HFF-Myc (cell line): ENCODE measurements at regions not wholly inside any gene's neighbourhood (a gene's known extent, or its start where the extent isn't known, plus 50 kb on each side); places are given as distances from the start of the nearest gene placed in this dataset.

Experiments
- DNase-seq: peaks from one replicate; pipeline ENCODE4 v3.0.0-alpha.2; 2011; ENCODE audit warnings: low read depth; ENCODE audit errors: extremely low read depth
- H3K4me3 ChIP-seq: replicated peaks from 2 replicates; pipeline ENCODE4 v1.5.1; 2011; ENCODE audit warnings: low read depth, mild to moderate bottlenecking, control low read depth, low read length
- TF ChIP-seq, protein P1 (sequence below): IDR thresholded peaks from 2 replicates; pipeline ENCODE4 v1.5.1; 2012; ENCODE audit warnings: mild to moderate bottlenecking, low read depth, low read length, control low read depth; ENCODE audit errors: missing control alignments

- no peak overlapping the region for H3K4me3 ChIP-seq
- DNase-seq: no peak
- TF ChIP-seq, protein P1, sequence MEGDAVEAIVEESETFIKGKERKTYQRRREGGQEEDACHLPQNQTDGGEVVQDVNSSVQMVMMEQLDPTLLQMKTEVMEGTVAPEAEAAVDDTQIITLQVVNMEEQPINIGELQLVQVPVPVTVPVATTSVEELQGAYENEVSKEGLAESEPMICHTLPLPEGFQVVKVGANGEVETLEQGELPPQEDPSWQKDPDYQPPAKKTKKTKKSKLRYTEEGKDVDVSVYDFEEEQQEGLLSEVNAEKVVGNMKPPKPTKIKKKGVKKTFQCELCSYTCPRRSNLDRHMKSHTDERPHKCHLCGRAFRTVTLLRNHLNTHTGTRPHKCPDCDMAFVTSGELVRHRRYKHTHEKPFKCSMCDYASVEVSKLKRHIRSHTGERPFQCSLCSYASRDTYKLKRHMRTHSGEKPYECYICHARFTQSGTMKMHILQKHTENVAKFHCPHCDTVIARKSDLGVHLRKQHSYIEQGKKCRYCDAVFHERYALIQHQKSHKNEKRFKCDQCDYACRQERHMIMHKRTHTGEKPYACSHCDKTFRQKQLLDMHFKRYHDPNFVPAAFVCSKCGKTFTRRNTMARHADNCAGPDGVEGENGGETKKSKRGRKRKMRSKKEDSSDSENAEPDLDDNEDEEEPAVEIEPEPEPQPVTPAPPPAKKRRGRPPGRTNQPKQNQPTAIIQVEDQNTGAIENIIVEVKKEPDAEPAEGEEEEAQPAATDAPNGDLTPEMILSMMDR: no peak
Observed at GRCh38 chr14:57022608-57023007, 212.3 kb upstream of the OTX2 start.

- DNase-seq: no peak
- no peak overlapping the region for H3K4me3 ChIP-seq
- TF ChIP-seq, protein P1: no peak
Observed at GRCh38 chr14:57018065-57018464, 207.8 kb upstream of the OTX2 start.

DNA sequence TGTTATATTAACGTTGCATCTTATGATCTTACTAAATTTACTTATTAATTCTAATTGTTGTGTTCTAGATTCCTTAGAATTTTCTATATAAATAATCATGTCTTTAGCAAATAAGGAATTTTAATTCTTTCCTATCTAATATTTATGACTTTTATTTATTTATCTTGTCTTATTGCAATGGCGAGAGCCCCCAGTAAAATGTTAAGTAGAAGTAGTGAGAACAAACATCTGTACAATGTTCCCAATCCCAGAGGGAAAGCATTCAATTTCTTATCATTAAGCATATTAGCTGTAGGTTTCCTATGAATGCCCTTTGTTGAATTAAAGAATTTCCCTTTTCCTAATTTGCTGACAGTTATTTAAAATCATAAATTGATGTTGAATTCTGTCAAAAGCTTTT is 203.7 kb upstream of the OTX2 start:
- no peak overlapping the region for H3K4me3 ChIP-seq
- TF ChIP-seq, protein P1: no peak
- no peak for DNase-seq

DNA sequence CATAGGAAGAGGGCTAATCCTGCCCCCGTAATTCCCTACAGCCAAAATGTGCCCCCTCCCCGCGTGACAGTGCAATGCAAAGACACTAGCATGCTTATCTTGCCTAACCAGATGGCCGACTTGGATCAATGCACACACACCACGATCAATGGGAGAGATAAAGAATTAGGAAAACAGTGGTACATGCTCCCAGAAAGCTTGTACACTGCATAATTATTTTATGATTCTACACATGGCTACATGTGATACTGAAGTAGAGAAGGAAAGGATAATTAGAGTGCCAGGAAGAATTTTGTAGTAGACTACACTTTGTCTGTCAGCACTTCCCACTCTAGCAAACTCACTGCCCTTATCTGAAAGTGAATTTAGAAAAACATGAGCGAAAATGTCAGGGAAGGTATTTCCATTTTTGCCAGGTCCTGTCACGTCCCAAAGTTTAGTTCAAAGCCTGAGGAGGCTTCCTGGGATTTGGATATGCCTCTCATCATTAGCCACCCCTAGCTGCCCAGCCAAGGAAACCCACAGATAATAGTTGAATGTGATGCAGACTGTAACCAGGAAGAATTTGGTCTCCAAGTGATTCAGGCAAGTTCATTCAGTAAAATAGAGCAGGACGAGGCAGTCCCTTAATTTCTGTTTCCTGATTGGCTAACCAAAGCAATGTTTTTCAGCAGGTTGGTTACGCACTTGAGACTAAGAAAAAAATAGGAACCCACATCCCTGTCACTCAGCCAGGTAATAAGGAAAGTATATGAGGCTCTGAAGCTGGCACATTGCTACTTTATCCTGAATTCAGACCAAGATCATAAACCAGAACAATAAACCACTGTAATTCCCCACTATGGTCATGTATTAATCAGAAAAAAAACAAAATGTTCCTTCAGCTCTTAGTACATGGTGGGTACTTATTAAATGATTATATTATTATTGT is 199.6 kb upstream of the OTX2 start:
- TF ChIP-seq, protein P1: no peak
- no peak for DNase-seq
- no peak overlapping the region for H3K4me3 ChIP-seq

DNA sequence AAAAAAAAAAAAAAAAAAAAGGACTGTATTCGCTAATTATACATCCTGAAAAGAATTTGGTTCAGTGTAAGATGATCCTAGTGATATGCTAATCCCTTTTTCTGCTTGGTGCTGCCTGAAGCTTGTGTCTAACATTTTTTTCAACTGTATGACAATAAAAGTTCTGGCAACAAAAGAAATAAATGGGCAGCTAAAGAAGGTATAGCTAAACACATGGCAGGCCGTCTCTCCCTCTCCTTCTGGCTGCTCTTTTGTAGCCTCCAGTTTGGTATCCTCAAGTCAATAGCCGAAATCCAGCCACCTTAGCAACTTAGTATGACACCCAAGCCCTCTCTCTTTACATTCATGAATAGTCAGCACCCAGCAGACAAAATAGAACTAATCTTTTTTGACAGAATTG is 198.3 kb upstream of the OTX2 start:
- no peak for DNase-seq
- TF ChIP-seq, protein P1: no peak

DNA sequence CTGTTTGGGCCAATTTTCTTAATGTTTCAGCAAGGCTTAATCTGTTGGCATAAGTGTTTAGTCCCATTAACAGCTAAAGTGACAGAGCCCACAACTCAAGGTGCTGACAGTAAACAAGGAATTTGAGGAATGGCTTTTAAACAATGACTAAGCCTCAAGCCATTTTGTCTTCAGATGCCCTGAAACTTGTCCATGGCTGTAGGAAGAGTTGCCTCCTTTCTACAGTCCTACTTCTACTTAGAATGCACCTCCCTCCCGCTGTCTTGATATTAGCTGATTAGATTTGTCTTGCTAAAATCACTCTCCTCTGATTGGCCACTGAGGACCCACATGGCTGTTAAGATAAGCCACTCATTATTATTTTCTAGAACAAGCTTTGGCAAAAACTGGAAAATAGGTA is 188.4 kb upstream of the OTX2 start:
- DNase-seq: no peak
- H3K4me3 ChIP-seq: no peak overlapping the region
- TF ChIP-seq, protein P1: no peak

More for the DNA sequence above, 198.3 kb upstream of the OTX2 start:
- H3K4me3 ChIP-seq: no peak overlapping the region
